HEK293T (cell line): ENCODE measurements at regions not wholly inside any gene's neighbourhood (a gene's known extent, or its start where the extent isn't known, plus 50 kb on each side); places are given as distances from the start of the nearest gene placed in this dataset.
"Not testable (repeated sequence)": the region's sequence is repeated elsewhere in the genome, so short reads cannot be mapped to it uniquely, and the experiment has no call there.

Source experiments
- CTCF ChIA-PET: fragments of 350-600 bp; formaldehyde crosslinking; extraction: SDS; loops from one replicate; lab custom pipeline; 2021; ENCODE audit warnings: antibody characterized with exemption, inconsistent platforms; lab: Yijun Ruan, JAX
- POLR2A ChIA-PET: fragments of 350-600 bp; formaldehyde crosslinking; extraction: SDS; loops from one replicate; lab custom pipeline; 2020; ENCODE audit warnings: antibody characterized with exemption, inconsistent platforms; lab: Yijun Ruan, JAX
- DNase-seq: peaks from one replicate; pipeline ENCODE4 v3.0.0; 2012; ENCODE audit warnings: mixed read lengths; ENCODE audit errors: extremely low spot score
- ARNT ChIP-seq: fragments of 450-650 bp; IDR thresholded peaks from 2 replicates; pipeline ENCODE4 v1.6.1; 2017; ENCODE audit warnings: mild to moderate bottlenecking
- BHLHE40 ChIP-seq: fragments of 450-650 bp; IDR thresholded peaks from 2 replicates; pipeline ENCODE4 v1.6.1; 2016; ENCODE audit warnings: mild to moderate bottlenecking, moderate library complexity, borderline replicate concordance
- CTBP1 ChIP-seq: fragments of 450-650 bp; IDR thresholded peaks from 2 replicates; pipeline ENCODE4 v1.6.1; 2016; ENCODE audit warnings: borderline replicate concordance
- ELF4 ChIP-seq: fragments of 450-650 bp; IDR thresholded peaks from 2 replicates; pipeline ENCODE4 v1.6.1; 2017; ENCODE audit warnings: antibody characterized with exemption
- FOXA1 ChIP-seq: fragments of 450-650 bp; IDR thresholded peaks from 2 replicates; pipeline ENCODE4 v1.6.1; 2016; ENCODE audit warnings: mild to moderate bottlenecking
- FOXK2 ChIP-seq: fragments of 450-650 bp; IDR thresholded peaks from 2 replicates; pipeline ENCODE4 v1.6.1; 2016; ENCODE audit warnings: mild to moderate bottlenecking
- FOXM1 ChIP-seq: fragments of 450-650 bp; IDR thresholded peaks from 2 replicates; pipeline ENCODE4 v1.6.1; 2017; ENCODE audit warnings: mild to moderate bottlenecking, borderline replicate concordance
- HDGF ChIP-seq: fragments of 450-650 bp; IDR thresholded peaks from 2 replicates; pipeline ENCODE4 v1.6.1; 2017; ENCODE audit warnings: antibody characterized with exemption, borderline replicate concordance
- L3MBTL2 ChIP-seq: fragments of 450-650 bp; conservative IDR thresholded peaks from 2 replicates; pipeline ENCODE4 v1.6.1; 2016; ENCODE audit warnings: mild to moderate bottlenecking
- LEF1 ChIP-seq: fragments of 450-650 bp; IDR thresholded peaks from 2 replicates; pipeline ENCODE4 v1.6.1; 2017; ENCODE audit warnings: mild to moderate bottlenecking, borderline replicate concordance
- NFRKB ChIP-seq: fragments of 450-650 bp; IDR thresholded peaks from 2 replicates; pipeline ENCODE4 v1.6.1; 2016; ENCODE audit warnings: mild to moderate bottlenecking, moderate library complexity
- SP1 ChIP-seq: fragments of 450-650 bp; IDR thresholded peaks from 2 replicates; pipeline ENCODE4 v1.6.1; 2017
- SUZ12 ChIP-seq: fragments of 450-650 bp; IDR thresholded peaks from 2 replicates; pipeline ENCODE4 v1.6.1; 2016; ENCODE audit warnings: mild to moderate bottlenecking
- TARDBP ChIP-seq: fragments of 450-650 bp; IDR thresholded peaks from 2 replicates; pipeline ENCODE4 v1.6.1; 2016
- ZNF384 ChIP-seq: fragments of 450-650 bp; IDR thresholded peaks from 2 replicates; pipeline ENCODE4 v1.6.1; 2016
- TF ChIP-seq, protein P1 (sequence below): fragments of 450-650 bp; IDR thresholded peaks from 2 replicates; pipeline ENCODE4 v1.6.1; 2016

DNA sequence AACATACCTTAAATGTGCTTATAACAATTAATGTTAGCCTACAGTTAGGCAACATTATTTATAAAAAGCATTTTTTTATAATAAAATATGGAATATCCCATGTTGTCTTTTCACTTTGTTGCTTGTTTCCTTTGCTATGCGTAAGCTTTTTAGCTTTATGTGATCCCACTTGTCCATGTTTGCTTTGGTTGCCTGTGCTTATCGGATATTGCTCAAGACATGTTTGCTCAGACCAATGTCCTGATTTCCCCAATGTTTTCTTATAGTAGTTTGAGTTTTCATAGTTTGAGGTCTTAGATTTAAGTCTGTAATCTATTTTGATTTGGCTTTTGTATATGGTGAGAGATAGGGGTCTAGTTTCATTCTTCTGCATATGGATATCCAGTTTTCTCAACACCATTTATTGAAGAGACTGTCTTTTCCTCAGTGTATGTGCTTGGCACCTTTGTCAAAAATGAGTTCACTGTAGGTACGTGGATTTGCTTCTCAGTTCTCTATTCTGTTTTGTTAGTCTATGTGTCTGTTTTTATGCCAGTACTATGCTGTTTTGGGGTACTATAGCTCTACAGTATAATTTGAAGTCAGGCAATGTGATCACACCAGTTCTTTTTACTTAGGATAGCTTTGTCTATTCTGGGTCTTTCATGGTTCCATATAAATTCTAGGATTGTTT lies 592.7 kb upstream of the SEMA6D start:
- CTCF ChIA-PET = no interaction called here
- DNase-seq = no peak
- POLR2A ChIA-PET = no interaction called here
- TF ChIP-seq ZNF384 (no peak), SUZ12 (no peak), HDGF (no peak), BHLHE40 (no peak), CTBP1 (no peak), LEF1 (no peak), FOXM1 (no peak), NFRKB (no peak), ARNT (no peak)
- TF ChIP-seq, protein P1, sequence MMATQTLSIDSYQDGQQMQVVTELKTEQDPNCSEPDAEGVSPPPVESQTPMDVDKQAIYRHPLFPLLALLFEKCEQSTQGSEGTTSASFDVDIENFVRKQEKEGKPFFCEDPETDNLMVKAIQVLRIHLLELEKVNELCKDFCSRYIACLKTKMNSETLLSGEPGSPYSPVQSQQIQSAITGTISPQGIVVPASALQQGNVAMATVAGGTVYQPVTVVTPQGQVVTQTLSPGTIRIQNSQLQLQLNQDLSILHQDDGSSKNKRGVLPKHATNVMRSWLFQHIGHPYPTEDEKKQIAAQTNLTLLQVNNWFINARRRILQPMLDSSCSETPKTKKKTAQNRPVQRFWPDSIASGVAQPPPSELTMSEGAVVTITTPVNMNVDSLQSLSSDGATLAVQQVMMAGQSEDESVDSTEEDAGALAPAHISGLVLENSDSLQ = no peak

DNA sequence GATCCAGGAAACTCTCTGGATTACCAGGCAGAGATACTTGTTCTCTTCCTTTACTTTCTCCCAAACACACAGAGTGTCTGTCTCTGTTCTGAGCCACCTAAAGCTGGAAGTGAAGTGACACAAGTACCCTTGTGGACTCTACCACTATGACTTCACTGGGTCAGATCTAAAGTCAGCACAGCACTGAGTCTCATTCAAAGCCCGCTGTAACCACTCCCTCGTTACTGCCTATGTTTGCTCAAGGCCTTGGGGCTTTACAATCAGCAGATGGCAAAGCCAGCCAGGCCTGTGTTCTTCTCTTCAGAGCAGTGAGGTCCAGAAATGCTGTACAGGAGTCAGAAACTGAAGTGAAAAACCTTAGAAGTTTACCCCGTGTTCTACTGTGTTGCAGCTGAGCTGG lies 588.3 kb upstream of the SEMA6D start:
- no peak for DNase-seq
- ChIA-PET CTCF (no interaction called here), POLR2A (no interaction called here)
- TF ChIP-seq LEF1 = no peak

DNA sequence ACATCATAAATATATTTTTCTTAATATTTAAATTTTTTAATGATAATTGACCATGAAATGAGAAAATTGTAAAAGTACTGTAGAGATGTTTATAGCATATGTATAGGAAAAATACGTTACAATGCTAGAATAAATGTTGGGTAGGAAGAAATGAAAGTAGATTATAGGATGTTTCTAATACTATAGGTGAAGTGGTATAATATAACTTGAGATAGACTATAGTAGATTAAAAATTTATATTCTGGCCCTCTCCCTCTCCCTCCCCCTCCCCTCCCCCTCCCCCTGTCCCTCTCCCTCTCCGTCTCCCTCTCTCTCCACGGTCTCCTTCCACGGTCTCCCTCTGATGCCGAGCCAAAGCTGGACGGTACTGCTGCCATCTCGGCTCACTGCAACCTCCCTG lies 585.9 kb upstream of the SEMA6D start:
- CTCF ChIA-PET, DNase-seq, POLR2A ChIA-PET: not testable (repeated sequence)

DNA sequence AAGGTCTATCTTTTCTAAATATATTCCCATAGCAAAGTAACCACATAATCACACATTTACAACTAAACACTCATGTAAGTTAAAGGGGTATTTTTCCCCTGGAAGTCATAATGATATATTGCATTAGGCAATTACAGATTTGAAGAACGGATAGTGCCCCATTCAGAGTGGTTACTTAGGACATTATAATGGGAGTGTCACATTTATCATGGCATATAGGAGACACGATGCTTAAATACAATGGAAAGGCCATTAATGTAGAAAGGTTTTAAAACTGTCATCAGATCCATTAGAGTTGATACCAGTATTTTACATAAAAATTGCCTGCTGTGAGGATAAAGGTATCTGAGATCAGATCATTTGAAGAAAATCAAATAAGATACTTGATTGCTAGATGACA lies 582.0 kb upstream of the SEMA6D start:
- TF ChIP-seq FOXK2 (no peak), FOXA1 (no peak), BHLHE40 (no peak), ELF4 (no peak), NFRKB (no peak), HDGF (no peak), LEF1 (no peak), TARDBP (no peak), FOXM1 (no peak), SP1 (no peak), SUZ12 (no peak), L3MBTL2 (no peak), CTBP1 (no peak), ZNF384 (no peak)
- TF ChIP-seq, protein P1 = no peak
- ChIA-PET CTCF (no interaction called here), POLR2A (no interaction called here)
- DNase-seq = no peak

DNA sequence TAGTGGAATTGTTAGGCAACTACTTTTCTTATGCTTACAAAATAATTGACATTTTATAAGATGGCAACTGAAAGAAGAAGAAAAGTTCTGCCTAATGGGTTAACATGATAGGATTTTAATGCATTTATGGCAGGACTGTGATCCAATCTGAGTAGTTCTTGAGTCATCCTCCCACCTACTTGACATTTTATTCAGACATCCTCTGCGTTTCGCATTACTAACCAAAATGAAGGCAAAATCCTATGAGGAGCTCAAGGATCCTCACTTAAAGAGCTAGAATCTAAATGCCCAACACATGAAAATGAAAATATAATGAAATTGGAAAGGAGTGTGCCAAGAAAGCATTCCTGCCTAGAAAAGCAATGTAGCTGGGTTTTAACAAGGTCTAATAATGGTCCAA lies 581.1 kb upstream of the SEMA6D start:
- no peak for DNase-seq
- TF ChIP-seq FOXM1 (no peak), ARNT (no peak)
- POLR2A ChIA-PET = no interaction called here
- CTCF ChIA-PET = no interaction called here

DNA sequence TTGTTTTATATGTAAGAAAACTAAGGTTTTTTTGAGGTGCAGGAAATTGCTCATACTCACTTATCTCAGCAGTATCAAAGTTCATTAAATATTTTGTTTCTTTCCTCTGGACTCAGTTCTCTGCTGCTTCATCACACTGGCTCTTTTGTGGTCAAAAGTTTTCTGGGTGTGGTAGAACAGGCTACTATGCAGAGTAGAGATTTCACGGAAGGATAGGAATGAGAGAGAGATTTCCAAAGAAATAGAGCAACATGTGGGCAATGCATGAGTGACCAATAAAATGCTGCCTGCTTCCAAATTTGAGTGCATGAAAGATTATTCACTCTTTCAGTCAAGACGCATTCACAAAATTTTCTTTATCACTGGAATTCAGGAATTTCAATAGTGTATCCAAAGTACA lies 577.3 kb upstream of the SEMA6D start:
- CTCF ChIA-PET = no interaction called here
- POLR2A ChIA-PET = no interaction called here
- no peak for DNase-seq
- no peak for TF ChIP-seq L3MBTL2
- TF ChIP-seq, protein P1 = no peak
- no peak for TF ChIP-seq ZNF384
- no peak for TF ChIP-seq HDGF
- no peak for TF ChIP-seq SP1
- no peak for TF ChIP-seq FOXA1
- TF ChIP-seq BHLHE40 = no peak
- TF ChIP-seq ARNT = no peak
- TF ChIP-seq FOXK2 = no peak
- no peak for TF ChIP-seq LEF1
- TF ChIP-seq ELF4 = no peak
- TF ChIP-seq TARDBP = no peak
- TF ChIP-seq CTBP1 = no peak
- no peak for TF ChIP-seq FOXM1
- TF ChIP-seq SUZ12 = no peak
- TF ChIP-seq NFRKB = no peak

DNA sequence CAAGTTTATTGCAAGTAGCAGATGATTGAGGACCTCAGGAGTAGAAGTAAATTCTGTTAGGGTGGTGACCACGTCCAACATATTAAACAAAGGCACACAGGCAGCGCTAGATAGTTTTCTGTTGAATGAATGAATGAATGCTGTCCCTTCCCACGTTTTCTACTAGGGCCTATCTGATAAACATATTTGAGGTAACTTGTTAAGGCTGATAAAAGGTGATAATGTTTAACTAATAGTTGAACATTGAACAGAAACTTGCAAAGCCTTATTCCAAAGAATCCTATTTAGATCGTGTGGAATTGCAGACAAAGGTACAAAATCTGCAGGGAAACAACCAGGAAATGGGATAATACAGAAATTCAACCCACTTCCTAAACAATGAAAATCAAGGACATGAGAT lies 559.5 kb upstream of the SEMA6D start:
- ChIA-PET POLR2A (no interaction called here), CTCF (no interaction called here)
- TF ChIP-seq ELF4 (no peak), SUZ12 (no peak), HDGF (no peak)
- no peak for DNase-seq
